ENCODE measurements at regions not wholly inside any gene's neighbourhood (a gene's known extent, or its start where the extent isn't known, plus 50 kb on each side); places are given as distances from the start of the nearest gene placed in this dataset.

DNA sequence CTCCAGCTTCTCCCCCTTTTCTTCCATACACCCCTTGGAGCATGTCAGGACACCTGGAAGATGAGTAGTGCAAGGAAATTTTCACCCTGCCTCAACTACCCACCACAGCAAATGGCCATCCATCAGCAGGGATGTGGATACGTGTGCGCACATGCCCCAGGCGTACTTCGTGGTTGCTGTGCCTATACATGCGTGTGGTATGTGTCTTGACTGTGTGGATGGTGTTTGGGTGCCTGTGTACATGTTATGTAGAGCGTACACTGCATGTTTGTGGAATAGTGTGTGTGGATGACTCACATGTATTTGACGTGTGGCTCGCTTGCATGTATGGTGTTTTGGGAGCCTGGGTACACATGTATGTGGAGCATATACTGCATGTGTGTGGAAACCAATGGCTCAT lies 158.5 kb downstream of the RRAGC start:
- ChIA-PET POLR2A (no interaction called here), CTCF (no interaction called here)
- Mint-ChIP-seq H3K36me3 (ENCODE audit: low read depth) (no peaks in the 10 kb centered on the region), H3K27me3 (peaks cover 35% of the 10 kb centered on the region), H3K4me3 (no peak overlapping the region), H3K27ac (no peak overlapping the region), H3K9me3 (peaks cover 6% of the 10 kb centered on the region), H3K4me1 (ENCODE audit: low read depth) (no peaks in the 10 kb centered on the region)
- intact Hi-C loops (cut with micrococcal nuclease), result no loop called here
- no peak for TF ChIP-seq CTCF (IDR thresholded peaks at IDR 0.05)
- no peak for ATAC-seq
- no peak for DNase-seq

DNA sequence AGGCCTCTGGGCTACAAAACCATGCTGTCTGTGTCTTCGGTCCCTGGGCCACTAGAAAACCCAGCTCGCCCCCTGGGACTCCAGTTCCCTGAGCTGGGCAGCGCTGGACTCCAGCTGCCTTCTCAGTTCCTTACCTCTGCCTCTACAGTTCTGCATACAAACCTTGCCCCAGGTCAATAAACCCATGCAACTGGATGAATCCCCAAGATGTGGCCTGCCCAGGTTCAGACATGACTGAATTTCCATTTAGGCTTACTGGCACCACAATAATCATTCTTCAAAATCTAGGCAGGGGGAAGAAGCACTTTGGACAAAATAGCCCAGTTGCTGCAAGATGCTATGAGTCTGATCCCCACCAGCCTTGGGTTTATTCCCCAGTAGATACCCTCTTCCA lies 159.5 kb downstream of the RRAGC start:
- H3K27ac Mint-ChIP-seq, result no peak overlapping the region
- intact Hi-C loops (cut with micrococcal nuclease), result no loop called here
- peaks cover 5% of the 10 kb centered on the region for H3K9me3 Mint-ChIP-seq
- DNase-seq, result no peak
- H3K36me3 Mint-ChIP-seq (ENCODE audit: low read depth), result no peaks in the 10 kb centered on the region
- H3K4me3 Mint-ChIP-seq, result no peak overlapping the region
- no peak for TF ChIP-seq CTCF (IDR thresholded peaks at IDR 0.05)
- no peaks in the 10 kb centered on the region for H3K4me1 Mint-ChIP-seq (ENCODE audit: low read depth)
- peaks cover 28% of the 10 kb centered on the region for H3K27me3 Mint-ChIP-seq
- POLR2A ChIA-PET, result no interaction called here
- CTCF ChIA-PET, result no interaction called here
- ATAC-seq, result no peak

GRCh38 chr1:38699330-38700076 lies 160.1 kb downstream of the RRAGC start:
- Mint-ChIP-seq H3K4me3 (no peak overlapping the region), H3K27me3 (peaks cover 26% of the 10 kb centered on the region)

DNA sequence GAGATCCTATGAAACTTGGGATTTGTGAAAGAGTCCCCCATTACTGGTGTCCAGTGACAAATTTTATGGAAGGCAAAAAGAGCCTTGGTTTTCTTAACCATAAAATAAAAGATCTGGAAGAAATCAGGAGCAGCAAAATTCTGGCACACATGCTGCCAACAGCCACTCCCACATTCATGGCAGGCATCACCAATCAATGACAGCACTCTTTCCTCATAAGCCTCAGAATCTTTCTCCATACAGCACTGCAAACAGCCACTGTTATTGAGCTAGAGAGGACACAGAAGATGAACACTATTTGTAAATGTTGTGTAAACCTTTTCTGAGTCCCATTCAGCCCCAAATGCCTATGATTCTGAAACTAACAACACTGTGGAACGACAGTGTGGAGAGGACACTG lies 162.2 kb downstream of the RRAGC start:
- no peak for DNase-seq
- CTCF ChIA-PET, result no interaction called here
- Mint-ChIP-seq H3K4me3 (no peak overlapping the region), H3K4me1 (ENCODE audit: low read depth) (no peaks in the 10 kb centered on the region), H3K27me3 (peaks cover 18% of the 10 kb centered on the region), H3K36me3 (ENCODE audit: low read depth) (no peaks in the 10 kb centered on the region), H3K9me3 (peaks cover 3% of the 10 kb centered on the region), H3K27ac (no peak overlapping the region)
- no peak for ATAC-seq
- no peak for TF ChIP-seq CTCF (IDR thresholded peaks at IDR 0.05)
- POLR2A ChIA-PET, result no interaction called here
- intact Hi-C loops (cut with micrococcal nuclease), result no loop called here

More at GRCh38 chr1:38699330-38700076, 160.1 kb downstream of the RRAGC start:
- Mint-ChIP-seq H3K36me3 (ENCODE audit: low read depth) (no peaks in the 10 kb centered on the region), H3K4me1 (ENCODE audit: low read depth) (no peaks in the 10 kb centered on the region), H3K9me3 (peaks cover 3% of the 10 kb centered on the region), H3K27ac (no peak overlapping the region)
- TF ChIP-seq CTCF (IDR thresholded peaks at IDR 0.05), result no peak
- intact Hi-C loops (cut with micrococcal nuclease), result no loop called here
- DNase-seq (no peak), ATAC-seq (no peak)
- POLR2A ChIA-PET, result no interaction called here
- CTCF ChIA-PET, result no interaction called here

- Mint-ChIP-seq H3K36me3 (ENCODE audit: low read depth) (no peaks in the 10 kb centered on the region), H3K9me3 (peaks cover 3% of the 10 kb centered on the region), H3K27me3 (peaks cover 12% of the 10 kb centered on the region), H3K4me3 (no peak overlapping the region), H3K27ac (no peak overlapping the region), H3K4me1 (ENCODE audit: low read depth) (no peaks in the 10 kb centered on the region)
- DNase-seq, result no peak
- CTCF ChIA-PET, result no interaction called here
- POLR2A ChIA-PET, result no interaction called here
- intact Hi-C loops (cut with micrococcal nuclease), result no loop called here
- no peak for ATAC-seq
- TF ChIP-seq CTCF (IDR thresholded peaks at IDR 0.05), result no peak
Measured at GRCh38 chr1:38696371-38696770, 163.2 kb downstream of the RRAGC start.

Data from activated CD8-positive, alpha-beta T cell treated with anti-CD3 and anti-CD28 coated beads for 36 hours (primary cell).